NCI-H460 (cell line): ENCODE measurements at regions not wholly inside any gene's neighbourhood (a gene's known extent, or its start where the extent isn't known, plus 50 kb on each side); places are given as distances from the start of the nearest gene placed in this dataset.

ENCODE experiments used
- DNase-seq: peaks from one replicate; pipeline ENCODE4 v3.0.0-alpha.2; 2016; ENCODE audit warnings: low read depth; ENCODE audit errors: extremely low read depth

DNA sequence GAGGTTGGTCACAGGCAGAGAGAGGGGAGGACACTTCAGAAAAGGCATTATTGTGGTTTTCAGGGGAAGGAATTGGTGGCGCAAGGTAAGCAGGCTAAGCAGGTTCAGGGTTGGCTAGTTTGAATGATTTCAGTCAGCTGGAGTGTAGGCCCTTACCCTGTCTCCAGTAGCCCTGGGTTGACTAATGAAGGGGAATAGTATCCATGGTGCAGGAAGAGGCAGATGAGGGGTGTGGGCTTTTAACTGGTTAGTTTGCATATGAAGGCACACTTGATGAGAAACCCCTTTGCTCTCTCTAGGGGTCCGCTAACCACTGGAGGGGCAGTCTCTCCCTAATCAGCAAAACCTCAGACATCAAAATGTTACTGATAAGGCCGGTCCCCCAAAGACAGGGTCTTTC lies 249.7 kb downstream of the AASDHPPT start:
- DNase-seq = no peak

DNA sequence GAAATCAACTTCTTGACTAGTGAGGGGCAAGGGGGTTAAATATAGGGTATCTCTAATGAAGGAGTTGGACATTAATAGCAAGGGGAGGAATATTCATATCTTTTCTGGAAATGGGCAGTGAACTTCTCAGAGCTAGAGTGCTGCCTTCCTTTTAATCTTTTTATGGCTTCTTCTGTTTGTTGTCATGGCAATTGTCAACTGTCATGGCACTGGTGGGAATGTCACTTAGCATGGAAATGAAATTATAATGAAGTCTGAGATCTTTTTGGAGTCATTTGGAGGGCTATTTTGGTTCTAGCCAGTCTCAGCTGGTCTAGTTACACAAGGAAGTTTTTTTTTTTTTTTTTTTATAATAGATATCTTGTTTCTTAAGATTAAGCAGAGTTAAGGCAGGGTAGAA lies 250.2 kb downstream of the AASDHPPT start:
- DNase-seq = no peak

DNA sequence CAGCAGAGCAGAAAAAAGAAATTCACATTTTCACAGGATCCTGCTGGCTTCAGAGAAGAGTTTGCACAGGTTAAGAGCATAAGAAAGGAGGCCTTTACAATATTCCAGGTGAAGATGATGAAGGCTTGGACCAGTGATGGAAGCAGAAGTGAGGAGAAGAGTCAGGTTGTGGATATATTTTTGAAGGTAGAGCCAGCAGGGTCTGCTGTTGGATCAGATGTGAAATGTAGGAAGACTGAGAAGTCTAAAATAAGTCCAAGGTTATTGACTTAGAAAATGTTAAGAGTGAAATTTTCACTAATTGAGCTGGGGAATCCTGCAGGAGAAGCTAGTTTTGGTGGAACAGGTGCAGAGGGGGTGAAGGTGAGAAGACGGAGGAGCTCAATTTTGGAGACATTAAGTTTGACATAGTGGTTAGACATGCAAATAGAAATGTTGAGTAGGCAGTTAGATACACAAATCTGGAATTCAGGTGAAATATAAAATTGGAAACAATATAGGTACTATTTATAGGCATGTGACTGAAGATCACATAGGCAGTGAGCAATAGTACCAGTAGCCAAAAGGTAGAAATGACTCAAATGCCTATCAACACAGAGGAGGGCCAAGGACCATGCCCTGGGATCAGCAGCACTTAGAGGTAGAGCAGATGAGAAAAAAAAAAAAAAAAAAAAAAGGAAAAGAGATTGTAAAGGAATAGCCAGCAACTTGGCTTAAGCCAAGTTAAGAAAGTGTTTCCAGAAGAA lies 252.0 kb downstream of the AASDHPPT start:
- DNase-seq = no peak

DNA sequence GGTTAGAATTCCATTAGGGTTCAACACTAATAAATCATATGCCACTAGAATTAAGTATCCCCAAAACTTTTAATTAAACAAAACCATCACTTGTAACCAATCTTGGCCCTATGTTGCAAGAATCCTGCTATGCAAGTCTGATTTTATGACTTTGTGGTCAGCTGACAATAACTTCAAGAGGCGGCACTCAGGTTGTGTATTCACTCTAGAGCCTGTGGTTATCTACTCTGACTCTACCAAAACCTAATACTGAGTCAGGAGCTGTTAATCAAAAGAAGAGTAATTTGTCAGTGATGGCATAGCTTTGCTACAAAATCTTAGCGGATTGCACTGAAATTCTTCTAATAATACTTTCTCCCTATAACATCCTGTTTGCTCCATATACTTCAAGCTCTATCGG lies 253.7 kb downstream of the AASDHPPT start:
- no peak for DNase-seq

DNA sequence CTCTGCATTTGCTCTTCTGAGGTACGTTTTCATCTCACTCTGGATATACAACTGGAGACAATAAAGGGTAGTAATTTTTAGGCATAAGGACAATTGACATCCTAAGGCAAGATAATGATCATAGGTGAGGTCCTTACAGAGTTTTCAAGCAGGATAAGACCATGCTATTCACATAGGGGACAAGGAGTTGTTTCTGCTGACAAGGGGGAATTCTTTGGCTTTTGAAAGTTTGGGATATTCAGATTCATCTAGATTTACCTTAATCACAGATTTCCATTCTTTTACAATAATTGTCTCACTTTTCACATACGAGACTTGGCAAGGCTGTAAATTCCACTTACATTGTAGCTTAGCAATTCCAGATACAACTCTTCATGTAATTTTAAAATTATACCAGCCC lies 256.2 kb downstream of the AASDHPPT start:
- DNase-seq = no peak

DNA sequence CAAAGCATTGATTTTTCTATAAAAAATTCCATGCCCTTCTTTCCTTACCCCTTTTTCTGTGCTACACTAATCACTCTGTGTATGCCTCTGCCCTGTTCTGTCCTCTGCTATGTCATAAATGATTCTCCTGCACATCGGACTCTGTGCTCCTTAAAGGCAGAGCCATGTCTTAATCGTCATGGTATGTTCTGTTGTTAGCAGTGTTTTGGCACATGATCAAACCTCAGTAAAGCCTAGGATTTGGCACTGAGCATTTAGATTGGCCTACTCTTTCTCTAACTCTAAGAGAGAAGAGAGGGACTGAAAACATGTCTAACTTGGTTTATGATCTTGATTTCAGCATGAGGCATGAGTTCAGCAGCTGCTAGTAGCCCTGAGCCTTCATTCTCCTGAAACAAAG lies 266.9 kb downstream of the AASDHPPT start:
- DNase-seq = no peak

DNA sequence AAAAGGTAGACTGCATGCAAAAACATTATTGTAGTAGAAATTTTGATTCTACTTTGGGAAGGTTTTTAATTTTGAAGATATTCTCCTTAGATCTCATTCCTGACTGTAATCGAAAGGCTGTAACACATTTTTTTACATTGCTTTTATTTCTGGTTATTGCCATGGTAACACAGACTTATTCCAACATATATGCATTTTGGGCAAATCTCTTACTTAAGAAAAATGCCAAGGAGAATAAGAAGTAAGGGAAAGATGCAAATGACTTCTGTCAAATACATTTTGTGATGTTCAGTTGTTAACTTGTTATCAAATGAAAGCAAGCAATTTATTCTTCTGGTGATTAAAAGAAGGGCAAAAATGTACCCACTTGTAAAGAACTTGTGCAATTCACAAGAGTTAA lies 267.5 kb downstream of the AASDHPPT start:
- DNase-seq = no peak

DNA sequence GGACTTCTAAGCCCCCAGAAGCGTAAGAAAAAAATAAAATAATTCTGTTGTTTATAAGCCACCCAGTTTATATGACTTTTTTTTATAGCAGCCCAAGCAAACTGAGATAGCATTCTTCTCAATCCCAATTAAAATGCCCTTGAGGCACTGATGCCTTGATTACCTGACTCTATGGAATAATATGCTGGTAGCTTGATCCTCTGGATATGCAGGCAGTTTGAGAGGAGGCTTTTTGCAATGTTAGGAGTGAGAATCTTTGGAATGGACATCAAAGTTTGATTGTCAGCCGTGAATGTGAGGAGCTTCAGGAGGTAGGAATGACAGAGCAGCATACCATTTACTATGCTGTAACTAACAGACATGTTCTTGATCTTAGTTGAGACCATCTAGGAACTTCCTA lies 275.6 kb downstream of the AASDHPPT start:
- no peak for DNase-seq

DNA sequence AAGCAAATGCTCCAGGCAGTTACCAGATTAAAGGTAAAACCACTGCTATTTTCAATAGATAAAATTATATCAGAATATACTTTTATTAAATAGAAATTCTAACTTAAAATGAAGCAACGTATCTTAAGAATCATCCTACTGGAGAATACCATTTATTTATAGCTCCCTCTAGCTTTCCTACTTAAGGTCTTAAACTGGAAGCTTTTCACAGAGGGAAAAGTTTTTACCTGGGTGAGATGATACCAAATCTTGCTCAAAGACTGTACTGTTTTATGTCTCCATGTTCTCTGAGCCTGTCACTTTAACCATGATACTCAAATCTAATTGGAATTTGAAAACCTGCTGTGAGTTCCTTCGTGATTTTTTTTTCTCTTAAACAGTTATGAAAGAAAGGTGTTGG lies 291.8 kb downstream of the AASDHPPT start:
- no peak for DNase-seq

DNA sequence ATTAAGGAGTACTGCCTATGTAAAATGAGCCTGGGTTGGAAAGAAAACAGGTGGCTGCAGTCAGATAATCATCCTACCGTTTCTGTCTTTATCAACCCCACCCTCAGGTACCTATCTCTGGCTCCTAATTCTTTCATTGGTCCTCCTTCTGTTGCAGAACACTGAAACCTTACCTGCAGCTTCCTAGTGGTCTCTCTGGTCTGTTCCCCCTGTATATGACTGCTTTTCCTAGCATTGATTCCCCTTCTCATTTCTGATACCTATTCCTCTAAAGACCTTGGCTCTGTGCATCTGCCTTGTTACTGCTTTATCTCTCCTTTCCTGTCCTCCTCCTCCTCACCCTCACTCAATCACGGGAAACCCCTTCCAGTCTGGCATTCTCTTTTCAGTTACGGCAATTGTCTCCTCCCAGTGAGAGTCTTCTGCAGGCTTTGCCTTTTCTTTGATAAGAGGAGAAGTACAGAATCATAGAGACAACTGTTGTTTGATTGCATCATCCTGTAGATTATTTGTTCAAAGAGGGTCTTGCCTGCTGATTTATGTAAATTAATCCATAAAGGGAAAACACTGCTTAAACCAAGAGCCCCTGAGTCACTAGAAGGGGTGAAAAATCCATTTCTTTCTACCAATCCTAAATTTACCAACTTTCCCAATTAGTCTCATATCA lies 301.2 kb downstream of the AASDHPPT start:
- no peak for DNase-seq

DNA sequence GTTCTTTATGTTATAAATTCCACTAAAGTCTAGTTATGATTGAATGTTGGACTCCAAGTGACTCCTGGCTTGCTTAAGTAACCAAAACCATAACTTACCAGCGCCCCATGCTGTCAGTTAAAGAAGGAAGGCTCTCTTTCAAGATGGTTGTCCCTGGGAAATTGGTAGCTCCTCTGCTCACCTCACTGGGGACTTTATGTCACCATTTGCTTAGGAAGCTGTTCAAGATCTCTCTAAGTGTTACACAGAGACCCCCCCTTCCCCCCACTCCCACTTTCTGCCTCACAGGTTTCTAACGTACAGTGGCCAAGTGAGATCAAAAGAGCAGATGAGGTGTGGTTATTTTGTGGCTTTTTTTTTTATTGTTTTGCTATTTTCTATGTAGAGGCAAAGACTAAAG lies 301.8 kb downstream of the AASDHPPT start:
- no peak for DNase-seq

DNA sequence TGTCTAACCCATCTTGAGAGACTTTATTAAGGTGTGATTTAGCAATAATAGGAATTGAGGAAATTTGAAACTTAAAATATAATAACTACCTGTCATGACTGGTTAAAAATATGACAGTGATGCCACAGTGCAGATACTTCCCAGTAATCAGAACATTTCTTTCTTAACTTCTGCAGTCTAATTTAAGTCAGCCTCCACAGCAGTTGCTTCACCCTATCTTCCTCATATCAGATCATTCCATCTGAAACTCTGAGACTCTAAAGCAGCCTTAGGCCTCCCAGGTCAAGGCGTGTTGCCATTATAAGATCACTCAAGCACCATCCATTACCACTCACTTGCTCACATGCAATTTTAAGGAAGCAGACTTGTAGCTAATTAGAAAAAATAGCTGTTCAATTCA lies 302.2 kb downstream of the AASDHPPT start:
- no peak for DNase-seq

DNA sequence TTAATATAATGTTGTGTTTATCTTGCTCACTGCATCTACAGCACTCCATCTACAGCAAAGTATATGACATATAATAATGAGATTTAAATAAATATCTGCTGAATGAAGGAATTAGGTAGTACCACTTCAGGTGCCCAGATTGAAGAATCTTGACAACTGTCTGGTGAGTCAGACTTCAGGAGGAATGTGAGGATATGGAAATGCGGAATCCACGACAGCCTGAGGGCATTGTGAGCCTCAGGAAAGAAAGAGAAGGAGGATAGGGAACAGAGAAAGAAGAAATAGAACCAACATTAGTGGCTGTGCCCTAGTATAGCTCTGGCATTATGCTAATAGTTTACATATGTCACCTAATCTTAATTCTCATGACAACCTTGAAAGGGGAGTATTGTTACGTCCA lies 304.4 kb downstream of the AASDHPPT start:
- no peak for DNase-seq

DNA sequence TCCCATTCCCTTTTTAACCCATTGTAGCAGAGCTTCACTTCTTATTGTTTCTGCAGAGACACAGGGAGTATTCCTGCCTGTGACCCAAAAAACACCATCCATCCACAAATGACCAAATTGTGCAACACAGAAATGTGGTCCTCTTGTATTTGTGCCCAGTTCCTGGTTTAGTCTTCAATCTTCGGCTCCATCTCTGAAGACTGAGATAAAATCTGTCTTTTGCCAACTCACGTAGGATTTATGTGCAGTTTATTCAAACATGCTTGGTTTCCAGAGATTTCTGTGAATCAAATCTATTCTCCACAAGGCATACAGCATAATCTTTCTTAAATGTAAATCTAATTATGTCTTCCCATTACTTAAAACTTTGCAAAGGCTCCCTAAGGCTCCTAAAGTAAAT lies 307.0 kb downstream of the AASDHPPT start:
- no peak for DNase-seq

DNA sequence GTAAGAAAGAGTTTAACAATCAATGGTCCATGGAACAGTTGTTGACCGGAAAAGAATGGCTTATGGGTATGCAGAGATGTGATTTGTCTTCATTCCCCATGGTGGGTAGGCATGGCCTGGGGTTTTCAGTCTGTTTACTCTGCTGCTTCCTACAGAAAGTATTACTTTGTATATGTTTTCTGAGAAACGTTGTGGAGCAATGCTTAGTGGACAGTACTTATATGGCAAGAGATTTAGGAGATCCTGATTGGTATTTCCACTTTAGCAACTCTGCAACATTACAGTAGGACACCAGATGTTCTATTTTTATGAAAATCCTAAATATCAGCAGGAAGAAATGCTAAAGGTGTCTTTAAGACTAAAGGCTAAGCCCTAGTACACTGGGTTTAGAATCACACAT lies 309.1 kb downstream of the AASDHPPT start:
- no peak for DNase-seq

DNA sequence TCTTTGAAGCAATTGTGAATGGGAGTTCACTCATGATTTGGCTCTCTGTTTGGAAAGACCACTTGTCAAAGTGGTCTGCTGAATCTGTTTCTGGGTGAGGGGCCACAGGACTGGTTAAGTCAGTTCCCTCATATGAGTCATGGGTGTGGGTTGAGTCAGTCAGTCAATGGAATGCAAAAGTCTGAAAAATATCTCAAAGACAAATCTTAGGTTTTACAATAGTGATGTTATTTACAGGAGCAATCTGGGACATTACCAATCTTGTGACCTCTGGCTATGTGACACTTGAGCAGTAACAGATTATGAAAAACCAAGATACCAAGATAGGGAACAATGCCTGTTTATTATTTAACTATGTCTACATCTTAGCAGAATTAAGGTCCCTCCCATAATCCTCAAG lies 311.6 kb downstream of the AASDHPPT start:
- DNase-seq = no peak

DNA sequence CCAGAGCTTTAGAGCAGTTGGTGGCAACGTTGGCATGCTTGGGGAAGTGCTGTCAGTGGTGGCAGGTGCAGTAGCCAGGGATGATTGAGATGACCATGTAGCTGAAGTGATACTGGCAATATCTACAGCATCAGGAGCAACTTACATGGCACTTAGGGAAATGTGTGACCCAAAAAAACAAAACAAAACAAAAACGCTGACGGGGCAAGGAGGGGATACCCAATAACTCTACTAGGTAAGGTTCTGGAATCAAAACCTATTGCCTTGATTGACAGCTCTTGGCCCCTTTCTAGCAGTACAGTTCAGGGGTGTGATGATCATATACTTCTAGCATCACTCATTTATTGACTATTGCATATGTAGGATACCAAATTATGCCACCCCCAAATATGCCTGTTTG lies 312.6 kb downstream of the AASDHPPT start:
- no peak for DNase-seq

DNA sequence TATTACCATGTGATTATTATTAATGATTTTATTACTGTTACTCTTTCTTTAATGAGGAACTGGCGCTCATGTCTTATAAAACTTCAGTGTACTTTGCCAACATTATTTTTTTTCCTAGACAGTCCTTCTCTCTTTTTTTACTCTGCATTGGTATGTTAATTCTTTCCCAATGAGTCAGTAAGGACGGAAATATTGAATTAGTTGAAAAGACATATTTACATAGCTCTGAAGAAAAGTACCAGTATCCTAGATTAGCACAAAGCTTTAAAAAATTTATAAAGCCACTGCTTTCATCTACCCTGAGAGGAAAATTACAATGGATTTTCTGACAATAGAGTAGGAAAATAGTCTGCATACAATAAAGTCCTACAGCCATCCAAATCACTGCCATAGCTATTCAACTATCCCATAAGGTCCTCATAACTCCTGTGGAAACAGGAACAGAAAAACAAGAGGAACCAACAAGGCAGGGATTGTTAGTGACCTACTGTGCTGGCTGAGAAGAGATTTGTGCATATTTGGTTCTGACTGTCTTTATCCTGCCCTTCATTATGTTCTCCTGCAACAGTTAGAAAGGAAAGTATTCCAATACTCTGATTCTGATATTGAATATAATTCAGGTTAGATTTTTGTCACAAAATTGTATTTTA lies 314.4 kb downstream of the AASDHPPT start:
- no peak for DNase-seq

DNA sequence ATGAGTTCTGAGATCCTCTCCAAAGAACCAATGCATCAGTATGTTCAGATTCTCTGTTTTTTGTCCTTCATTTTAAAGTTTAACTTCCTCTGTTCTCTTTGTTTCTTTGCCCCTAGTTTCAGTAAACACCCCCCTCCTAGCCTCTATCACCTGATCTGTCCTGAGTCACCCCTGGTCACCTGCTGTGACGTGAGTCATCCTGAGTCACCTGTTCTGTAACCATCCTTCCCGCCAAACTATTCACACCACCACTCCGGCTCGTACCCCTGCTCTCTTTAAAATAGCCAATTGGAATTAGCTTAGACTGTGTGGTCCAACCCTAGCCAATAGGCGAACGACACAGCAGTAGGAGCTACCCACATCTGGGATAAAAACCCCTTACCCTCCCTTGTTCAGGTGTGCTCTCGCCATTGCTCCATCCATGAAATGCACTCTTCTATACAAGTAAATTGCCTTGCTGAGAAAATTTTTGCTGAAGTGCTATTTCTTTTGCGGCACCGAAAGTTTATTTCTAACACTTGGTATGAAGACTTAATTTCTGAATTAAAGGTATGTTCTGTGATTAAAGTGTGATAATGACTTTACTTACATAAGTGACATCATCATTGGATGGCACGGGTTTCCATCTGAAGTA lies 318.4 kb downstream of the AASDHPPT start:
- no peak for DNase-seq

DNA sequence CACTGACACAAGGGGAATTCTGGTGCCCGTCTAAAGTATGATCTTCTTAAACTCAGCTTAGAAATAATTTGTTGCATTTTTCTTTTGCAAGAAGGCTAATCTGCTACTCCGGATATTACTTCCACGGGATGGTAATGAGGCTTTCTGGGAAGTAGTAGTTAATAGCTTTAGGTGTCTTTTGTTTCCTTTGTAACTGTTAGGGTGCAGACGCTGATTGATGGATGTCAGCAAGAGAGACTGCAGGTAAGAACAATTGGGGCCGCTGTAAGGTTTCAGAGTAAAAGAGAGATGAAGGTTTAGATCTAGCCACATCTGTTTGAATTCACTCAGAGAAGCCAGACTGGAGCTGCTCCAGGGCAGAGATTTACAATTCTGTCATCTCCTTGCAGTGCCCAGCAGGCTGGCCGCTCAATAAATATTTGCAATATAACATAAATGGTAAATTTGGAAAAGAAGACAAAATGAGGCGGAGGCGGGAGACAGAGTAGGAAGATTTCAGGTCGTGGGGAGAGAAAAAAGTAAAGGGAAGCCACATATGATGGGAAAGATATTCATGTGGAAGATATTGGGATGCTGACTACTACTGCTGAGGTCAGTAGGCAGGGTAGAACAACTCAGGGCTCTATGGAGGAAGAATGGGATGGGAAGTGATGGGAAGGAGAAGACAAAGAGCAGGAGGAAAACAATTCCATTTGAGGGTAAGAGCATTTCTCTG lies 320.5 kb downstream of the AASDHPPT start:
- DNase-seq = no peak

DNA sequence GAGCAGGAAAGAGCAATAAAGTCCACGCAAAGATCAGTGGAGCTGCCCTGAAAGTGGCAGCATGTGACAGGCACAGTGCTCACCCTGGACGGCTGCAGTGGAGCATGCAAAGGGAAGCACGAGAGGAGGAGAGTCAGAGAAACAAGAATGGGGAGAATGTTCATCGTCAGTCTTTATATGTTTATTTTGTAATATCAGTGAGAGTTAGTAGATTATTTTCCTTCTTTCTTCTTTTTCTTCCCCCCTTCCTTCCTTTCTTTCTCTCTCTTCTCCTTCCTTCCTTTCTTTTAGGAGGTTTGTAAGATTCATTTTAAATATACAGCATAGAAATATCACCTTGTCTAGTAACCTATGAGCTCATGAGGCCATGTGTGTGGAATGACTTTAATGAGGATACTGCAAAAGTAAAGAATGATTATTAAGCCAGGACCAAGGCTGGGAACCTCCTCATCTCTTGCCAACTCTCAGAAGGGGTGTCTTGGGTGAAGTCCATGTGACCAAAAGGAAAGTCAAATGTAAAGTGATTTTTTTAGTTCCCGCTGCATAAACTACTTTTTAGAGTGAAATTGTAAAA lies 321.1 kb downstream of the AASDHPPT start:
- no peak for DNase-seq
